HEK293T (cell line): ENCODE measurements at regions not wholly inside any gene's neighbourhood (a gene's known extent, or its start where the extent isn't known, plus 50 kb on each side); places are given as distances from the start of the nearest gene placed in this dataset.

ENCODE experiments used
- CTCF ChIA-PET: fragments of 350-600 bp; formaldehyde crosslinking; extraction: SDS; loops from one replicate; lab custom pipeline; 2021; ENCODE audit warnings: antibody characterized with exemption, inconsistent platforms; lab: Yijun Ruan, JAX
- POLR2A ChIA-PET: fragments of 350-600 bp; formaldehyde crosslinking; extraction: SDS; loops from one replicate; lab custom pipeline; 2020; ENCODE audit warnings: antibody characterized with exemption, inconsistent platforms; lab: Yijun Ruan, JAX
- DNase-seq: peaks from one replicate; pipeline ENCODE4 v3.0.0; 2012; ENCODE audit warnings: mixed read lengths; ENCODE audit errors: extremely low spot score
- ARNT ChIP-seq: fragments of 450-650 bp; IDR thresholded peaks from 2 replicates; pipeline ENCODE4 v1.6.1; 2017; ENCODE audit warnings: mild to moderate bottlenecking
- BHLHE40 ChIP-seq: fragments of 450-650 bp; IDR thresholded peaks from 2 replicates; pipeline ENCODE4 v1.6.1; 2016; ENCODE audit warnings: mild to moderate bottlenecking, moderate library complexity, borderline replicate concordance
- CTBP1 ChIP-seq: fragments of 450-650 bp; IDR thresholded peaks from 2 replicates; pipeline ENCODE4 v1.6.1; 2016; ENCODE audit warnings: borderline replicate concordance
- ELF4 ChIP-seq: fragments of 450-650 bp; IDR thresholded peaks from 2 replicates; pipeline ENCODE4 v1.6.1; 2017; ENCODE audit warnings: antibody characterized with exemption
- FOXA1 ChIP-seq: fragments of 450-650 bp; IDR thresholded peaks from 2 replicates; pipeline ENCODE4 v1.6.1; 2016; ENCODE audit warnings: mild to moderate bottlenecking
- FOXK2 ChIP-seq: fragments of 450-650 bp; IDR thresholded peaks from 2 replicates; pipeline ENCODE4 v1.6.1; 2016; ENCODE audit warnings: mild to moderate bottlenecking
- FOXM1 ChIP-seq: fragments of 450-650 bp; IDR thresholded peaks from 2 replicates; pipeline ENCODE4 v1.6.1; 2017; ENCODE audit warnings: mild to moderate bottlenecking, borderline replicate concordance
- HDGF ChIP-seq: fragments of 450-650 bp; IDR thresholded peaks from 2 replicates; pipeline ENCODE4 v1.6.1; 2017; ENCODE audit warnings: antibody characterized with exemption, borderline replicate concordance
- L3MBTL2 ChIP-seq: fragments of 450-650 bp; conservative IDR thresholded peaks from 2 replicates; pipeline ENCODE4 v1.6.1; 2016; ENCODE audit warnings: mild to moderate bottlenecking
- LEF1 ChIP-seq: fragments of 450-650 bp; IDR thresholded peaks from 2 replicates; pipeline ENCODE4 v1.6.1; 2017; ENCODE audit warnings: mild to moderate bottlenecking, borderline replicate concordance
- NFRKB ChIP-seq: fragments of 450-650 bp; IDR thresholded peaks from 2 replicates; pipeline ENCODE4 v1.6.1; 2016; ENCODE audit warnings: mild to moderate bottlenecking, moderate library complexity
- PKNOX1 ChIP-seq: fragments of 450-650 bp; IDR thresholded peaks from 2 replicates; pipeline ENCODE4 v1.6.1; 2016
- SP1 ChIP-seq: fragments of 450-650 bp; IDR thresholded peaks from 2 replicates; pipeline ENCODE4 v1.6.1; 2017
- SUZ12 ChIP-seq: fragments of 450-650 bp; IDR thresholded peaks from 2 replicates; pipeline ENCODE4 v1.6.1; 2016; ENCODE audit warnings: mild to moderate bottlenecking
- TARDBP ChIP-seq: fragments of 450-650 bp; IDR thresholded peaks from 2 replicates; pipeline ENCODE4 v1.6.1; 2016
- ZNF384 ChIP-seq: fragments of 450-650 bp; IDR thresholded peaks from 2 replicates; pipeline ENCODE4 v1.6.1; 2016

- ChIA-PET CTCF (no interaction called here), POLR2A (no interaction called here)
- no peak for TF ChIP-seq SUZ12
- TF ChIP-seq FOXK2: no peak
- TF ChIP-seq SP1: no peak
- no peak for TF ChIP-seq L3MBTL2
- TF ChIP-seq BHLHE40: no peak
- TF ChIP-seq ELF4: no peak
- no peak for TF ChIP-seq ZNF384
- no peak for TF ChIP-seq FOXM1
- no peak for DNase-seq
Observed at GRCh38 chr3:4125576-4125975, 177.6 kb upstream of the SETMAR start.

GRCh38 chr3:4138150-4138785 is 164.9 kb upstream of the SETMAR start:
- CTCF ChIA-PET: no interaction called here
- no peak for DNase-seq
- TF ChIP-seq L3MBTL2: no peak
- no peak for TF ChIP-seq CTBP1
- TF ChIP-seq TARDBP: no peak
- TF ChIP-seq PKNOX1: no peak
- no peak for TF ChIP-seq ARNT
- TF ChIP-seq HDGF: no peak
- POLR2A ChIA-PET: no interaction called here

GRCh38 chr3:4138786-4139431 is 164.3 kb upstream of the SETMAR start:
- CTCF ChIA-PET: no interaction called here
- POLR2A ChIA-PET: no interaction called here
- no peak for TF ChIP-seq L3MBTL2
- TF ChIP-seq FOXA1: no peak
- no peak for TF ChIP-seq LEF1
- no peak for TF ChIP-seq CTBP1
- no peak for TF ChIP-seq ELF4
- TF ChIP-seq FOXM1: no peak
- no peak for TF ChIP-seq NFRKB
- no peak for TF ChIP-seq BHLHE40
- no peak for TF ChIP-seq ARNT
- TF ChIP-seq FOXK2: no peak
- TF ChIP-seq TARDBP: no peak
- TF ChIP-seq ZNF384: no peak
- no peak for TF ChIP-seq SP1
- TF ChIP-seq HDGF: no peak
- no peak for TF ChIP-seq PKNOX1
- TF ChIP-seq SUZ12: no peak
- no peak for DNase-seq

- ChIA-PET POLR2A (no interaction called here), CTCF (no interaction called here)
- TF ChIP-seq TARDBP (no peak), ELF4 (no peak), LEF1 (no peak), ARNT (no peak)
- no peak for DNase-seq
Observed at GRCh38 chr3:4139462-4140140, 163.6 kb upstream of the SETMAR start.

GRCh38 chr3:4140921-4141320 is 162.2 kb upstream of the SETMAR start:
- DNase-seq: no peak
- CTCF ChIA-PET: no interaction called here
- POLR2A ChIA-PET: no interaction called here
- no peak for TF ChIP-seq HDGF
- no peak for TF ChIP-seq FOXM1
- no peak for TF ChIP-seq SUZ12
- TF ChIP-seq FOXK2: no peak
- no peak for TF ChIP-seq LEF1
- no peak for TF ChIP-seq ZNF384
- TF ChIP-seq NFRKB: no peak
- no peak for TF ChIP-seq CTBP1
- no peak for TF ChIP-seq ARNT
- TF ChIP-seq L3MBTL2: no peak
- no peak for TF ChIP-seq BHLHE40
- no peak for TF ChIP-seq FOXA1
- no peak for TF ChIP-seq TARDBP
- no peak for TF ChIP-seq PKNOX1
- TF ChIP-seq SP1: no peak
- TF ChIP-seq ELF4: no peak

GRCh38 chr3:4147556-4148118 is 155.5 kb upstream of the SETMAR start:
- ChIA-PET POLR2A (no interaction called here), CTCF (no interaction called here)
- no peak for TF ChIP-seq ZNF384
- no peak for DNase-seq
